ENCODE measurements at regions not wholly inside any gene's neighbourhood (a gene's known extent, or its start where the extent isn't known, plus 50 kb on each side); places are given as distances from the start of the nearest gene placed in this dataset.

DNA sequence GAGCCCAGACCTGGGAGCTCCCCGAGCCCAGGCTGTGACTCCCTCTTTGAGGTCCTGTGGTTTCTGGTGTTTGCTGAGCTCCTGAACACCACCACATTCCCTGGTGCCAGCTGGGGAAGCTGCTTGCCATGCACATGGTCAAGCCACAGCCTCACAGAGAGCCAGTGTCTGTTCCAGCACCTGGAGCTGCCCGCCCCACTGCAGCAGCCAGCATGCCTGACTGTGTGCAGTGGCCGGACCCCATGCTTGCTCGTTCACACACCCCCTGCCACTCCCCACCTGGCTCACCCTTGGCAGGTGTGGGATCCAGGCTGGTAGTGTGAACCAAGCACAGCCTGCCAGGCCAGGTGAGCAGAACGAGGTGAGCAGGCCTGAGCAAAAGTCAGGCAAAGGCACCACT lies 95.6 kb upstream of the FAM9C start:
- Mint-ChIP-seq H3K4me3 (no peak overlapping the region), H3K9me3 (peaks cover 2% of the 10 kb centered on the region), H3K36me3 (peaks cover 3% of the 10 kb centered on the region), H3K4me1 (peaks cover 4% of the 10 kb centered on the region), H3K27ac (no peak overlapping the region), H3K27me3 (no peaks in the 10 kb centered on the region)
- no peak for DNase-seq
- POLR2A ChIA-PET = no interaction called here
- ATAC-seq (ENCODE audit: low read depth) = no peak

DNA sequence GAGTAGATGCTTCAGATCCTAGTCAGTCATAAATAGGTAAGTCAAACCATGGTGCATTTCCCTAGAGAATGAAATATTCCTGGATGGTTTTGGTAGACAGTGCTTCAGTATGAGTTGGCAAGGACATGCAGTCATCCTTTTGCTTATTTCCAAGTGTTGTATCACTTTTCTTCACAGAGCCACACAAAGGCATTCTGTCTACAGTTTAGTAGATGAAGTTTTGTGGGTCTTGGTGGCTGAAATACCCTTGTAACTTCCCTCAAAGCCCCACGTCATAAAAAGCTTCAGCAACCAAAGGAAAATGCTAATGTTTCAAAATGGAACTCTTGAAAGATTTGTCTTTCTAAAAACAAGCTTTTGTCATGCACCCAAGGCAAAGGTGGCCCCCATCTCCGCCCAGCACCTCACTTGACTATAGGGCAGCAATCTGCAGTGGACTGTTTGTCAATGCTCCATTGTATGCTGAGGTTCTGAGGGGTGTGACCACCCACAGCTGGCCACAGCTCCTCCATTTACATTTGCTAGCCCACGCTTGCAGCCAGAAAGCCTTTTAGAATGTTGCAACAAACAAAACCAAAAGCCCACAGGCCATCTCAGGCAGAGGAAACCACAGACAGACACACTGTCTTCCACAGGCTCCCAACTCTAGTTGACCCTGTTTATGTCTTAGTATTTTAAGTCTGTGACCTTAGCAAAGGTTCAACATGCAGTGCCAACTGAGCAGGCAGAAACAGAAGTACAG lies 87.1 kb upstream of the FAM9C start:
- ATAC-seq (ENCODE audit: low read depth) (peak; percentile 94), DNase-seq (no peak)
- Mint-ChIP-seq H3K27ac (peak overlapping the region; percentile 30), H3K4me1 (peaks cover 21% of the 10 kb centered on the region), H3K4me3 (peak overlapping the region; percentile 25), H3K36me3 (peaks cover 3% of the 10 kb centered on the region), H3K27me3 (no peaks in the 10 kb centered on the region), H3K9me3 (peaks cover 2% of the 10 kb centered on the region)
- POLR2A ChIA-PET = no interaction called here

DNA sequence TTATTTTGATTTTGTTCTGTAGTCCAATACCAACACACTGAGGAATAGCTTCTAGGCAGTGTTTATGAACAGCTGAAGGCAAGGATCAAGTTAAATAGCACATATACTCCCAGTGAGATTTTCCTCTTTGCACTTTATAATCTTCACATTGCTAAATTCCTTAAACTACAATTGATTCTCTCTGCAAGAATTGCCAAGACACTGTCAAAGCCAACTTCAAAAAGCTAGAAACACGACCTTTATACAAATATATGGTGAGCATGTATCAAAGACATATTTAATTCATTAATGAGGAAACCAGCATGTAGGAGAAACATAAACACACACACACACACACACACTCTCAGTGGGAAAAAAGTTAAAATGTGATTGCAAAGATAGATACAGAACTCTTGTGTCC lies 86.4 kb upstream of the FAM9C start:
- peaks cover 2% of the 10 kb centered on the region for H3K9me3 Mint-ChIP-seq
- H3K4me3 Mint-ChIP-seq = no peak overlapping the region
- ATAC-seq (ENCODE audit: low read depth) = no peak
- DNase-seq = no peak
- POLR2A ChIA-PET = no interaction called here
- H3K36me3 Mint-ChIP-seq = peaks cover 3% of the 10 kb centered on the region
- H3K27me3 Mint-ChIP-seq = no peaks in the 10 kb centered on the region
- no peak overlapping the region for H3K27ac Mint-ChIP-seq
- peaks cover 26% of the 10 kb centered on the region for H3K4me1 Mint-ChIP-seq

DNA sequence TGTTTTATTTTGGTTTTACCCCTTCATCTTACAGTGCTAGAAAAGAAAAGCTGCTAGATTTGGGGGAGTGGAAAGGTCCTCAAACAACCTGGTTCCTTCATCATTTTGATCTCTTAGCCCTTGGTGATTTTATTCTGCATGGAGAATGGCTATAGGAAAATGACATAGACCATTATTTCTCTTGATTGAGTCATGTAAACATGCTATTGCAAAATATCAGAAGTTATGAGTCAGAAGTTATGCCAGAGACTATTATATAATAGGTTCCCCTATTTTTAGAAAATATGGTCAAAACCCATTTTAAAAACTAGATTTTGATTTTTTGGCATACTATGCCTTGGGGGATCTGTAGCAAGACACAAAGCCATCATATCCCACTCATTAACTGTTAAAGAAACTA lies 83.7 kb upstream of the FAM9C start:
- Mint-ChIP-seq H3K36me3 (peaks cover 3% of the 10 kb centered on the region), H3K9me3 (no peaks in the 10 kb centered on the region), H3K27ac (no peak overlapping the region), H3K27me3 (no peaks in the 10 kb centered on the region), H3K4me3 (no peak overlapping the region), H3K4me1 (peaks cover 46% of the 10 kb centered on the region)
- DNase-seq = no peak
- no peak for ATAC-seq (ENCODE audit: low read depth)
- POLR2A ChIA-PET = no interaction called here

DNA sequence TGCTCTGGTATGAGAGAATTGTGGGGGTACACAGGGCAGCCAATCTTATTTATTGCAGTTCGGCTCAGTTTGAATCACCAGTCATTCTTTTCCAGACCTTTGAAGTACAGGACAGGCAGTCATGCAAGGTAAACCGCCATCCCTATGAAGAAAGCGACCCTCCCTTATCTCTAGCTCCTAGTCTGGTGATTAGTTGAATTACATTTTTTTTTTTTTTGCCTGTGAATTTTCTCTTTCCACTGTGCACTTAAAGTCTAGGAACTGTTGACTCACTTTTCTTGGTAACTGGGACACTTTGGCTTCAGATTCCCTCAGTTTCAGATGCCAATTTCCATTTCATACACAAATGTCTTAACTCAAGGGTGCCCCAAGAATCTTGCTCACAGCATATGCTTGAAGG lies 82.4 kb upstream of the FAM9C start:
- Mint-ChIP-seq H3K27ac (no peak overlapping the region), H3K4me1 (peaks cover 53% of the 10 kb centered on the region), H3K27me3 (no peaks in the 10 kb centered on the region), H3K4me3 (no peak overlapping the region), H3K36me3 (peaks cover 6% of the 10 kb centered on the region), H3K9me3 (no peaks in the 10 kb centered on the region)
- POLR2A ChIA-PET = no interaction called here
- ATAC-seq (ENCODE audit: low read depth) (no peak), DNase-seq (no peak)

DNA sequence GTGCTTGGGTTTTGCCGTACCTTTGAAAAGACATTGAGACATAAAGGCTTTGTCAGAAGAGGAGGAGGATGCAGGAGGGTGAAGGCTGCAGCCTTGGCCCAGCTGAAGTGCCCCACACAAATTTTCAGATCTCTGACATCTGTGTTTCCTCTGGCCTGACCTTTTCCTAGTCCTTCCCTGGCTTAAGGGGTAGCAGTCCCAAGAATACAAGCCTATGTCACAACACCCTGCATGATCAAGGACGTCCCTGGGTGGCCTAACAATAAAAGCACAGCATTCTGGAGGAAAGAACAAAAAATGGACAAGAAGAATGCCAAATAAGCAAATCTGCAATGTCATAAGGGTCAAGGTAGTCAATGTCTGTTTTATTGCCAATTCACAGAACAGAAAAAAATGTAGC lies 80.8 kb upstream of the FAM9C start:
- Mint-ChIP-seq H3K4me3 (no peak overlapping the region), H3K9me3 (no peaks in the 10 kb centered on the region), H3K27me3 (no peaks in the 10 kb centered on the region), H3K36me3 (peaks cover 4% of the 10 kb centered on the region), H3K4me1 (peaks cover 45% of the 10 kb centered on the region), H3K27ac (no peak overlapping the region)
- no peak for ATAC-seq (ENCODE audit: low read depth)
- DNase-seq = no peak
- POLR2A ChIA-PET = no interaction called here

DNA sequence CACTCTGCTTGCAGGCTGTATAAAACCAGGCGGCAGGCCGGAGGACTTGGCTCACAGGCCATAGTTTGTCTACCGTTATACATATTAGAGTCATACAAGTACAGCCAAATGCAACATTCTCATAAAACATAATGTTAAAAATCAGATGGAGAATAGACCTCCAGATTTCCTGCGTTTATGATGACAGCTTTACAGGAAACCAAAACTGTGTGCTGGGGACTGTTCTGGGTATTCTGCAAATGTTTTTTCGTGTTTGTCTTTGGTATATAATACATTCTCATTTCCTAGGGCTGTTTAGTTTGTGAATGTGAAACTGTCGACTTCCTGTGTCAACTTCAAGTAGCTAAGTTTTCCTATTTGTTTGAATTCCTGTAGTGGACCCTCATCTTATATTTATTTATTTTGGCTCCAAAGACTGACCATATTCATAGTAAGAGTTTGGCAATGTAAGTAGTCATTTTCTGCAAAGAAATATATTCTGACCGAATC lies 79.5 kb upstream of the FAM9C start:
- peak; percentile 82 for ATAC-seq (ENCODE audit: low read depth)
- peak overlapping the region; percentile 68 for H3K4me3 Mint-ChIP-seq
- H3K4me1 Mint-ChIP-seq = peaks cover 41% of the 10 kb centered on the region
- peaks cover 1% of the 10 kb centered on the region for H3K9me3 Mint-ChIP-seq
- H3K27ac Mint-ChIP-seq = peak overlapping the region; percentile 88
- no peaks in the 10 kb centered on the region for H3K27me3 Mint-ChIP-seq
- H3K36me3 Mint-ChIP-seq = peaks cover 4% of the 10 kb centered on the region
- DNase-seq = no peak
- POLR2A ChIA-PET = interaction anchor here (0.7 to 1.8 kb wide), 5 partner anchors 31 to 153 kb away, joined by 3 to 6 read pairs (median 4); no protein-coding TSS in a partner anchor

DNA sequence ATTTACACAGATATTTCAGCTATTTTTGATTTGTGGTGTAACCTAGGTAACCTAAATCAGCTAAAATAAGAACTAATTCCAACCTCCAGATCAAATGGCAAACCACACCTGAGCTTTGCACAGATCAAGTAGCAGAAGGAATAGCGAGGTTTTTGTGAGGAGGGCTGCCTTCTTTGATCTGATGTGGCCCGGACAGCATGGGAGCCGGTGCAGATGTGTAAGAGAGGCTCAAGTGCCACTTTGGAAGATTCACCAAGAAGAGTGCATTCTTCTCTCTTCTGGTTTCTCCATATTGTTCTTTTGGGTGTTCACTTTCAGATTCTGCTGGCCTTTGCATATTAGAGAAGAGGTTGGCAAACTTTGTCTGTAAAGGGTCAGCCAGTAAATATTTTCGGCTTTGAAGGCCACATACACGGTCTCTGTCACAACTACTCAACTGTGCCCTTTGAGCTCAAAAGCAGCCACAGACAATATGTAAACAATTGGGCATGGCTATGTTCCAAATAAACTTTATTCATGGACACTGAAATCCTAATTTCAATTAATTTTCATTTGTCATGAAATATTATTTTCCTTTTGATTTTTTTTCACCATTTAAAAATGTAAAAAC lies 78.9 kb upstream of the FAM9C start:
- Mint-ChIP-seq H3K27ac (peak overlapping the region; percentile 88), H3K9me3 (peaks cover 1% of the 10 kb centered on the region), H3K4me3 (peak overlapping the region; percentile 68), H3K36me3 (peaks cover 4% of the 10 kb centered on the region), H3K4me1 (peaks cover 40% of the 10 kb centered on the region), H3K27me3 (no peaks in the 10 kb centered on the region)
- POLR2A ChIA-PET = interaction anchor here (0.7 to 1.8 kb wide), 4 partner anchors 31 to 152 kb away, joined by 3 to 6 read pairs (median 4); no protein-coding TSS in a partner anchor
- no peak for DNase-seq
- ATAC-seq (ENCODE audit: low read depth) = no peak

DNA sequence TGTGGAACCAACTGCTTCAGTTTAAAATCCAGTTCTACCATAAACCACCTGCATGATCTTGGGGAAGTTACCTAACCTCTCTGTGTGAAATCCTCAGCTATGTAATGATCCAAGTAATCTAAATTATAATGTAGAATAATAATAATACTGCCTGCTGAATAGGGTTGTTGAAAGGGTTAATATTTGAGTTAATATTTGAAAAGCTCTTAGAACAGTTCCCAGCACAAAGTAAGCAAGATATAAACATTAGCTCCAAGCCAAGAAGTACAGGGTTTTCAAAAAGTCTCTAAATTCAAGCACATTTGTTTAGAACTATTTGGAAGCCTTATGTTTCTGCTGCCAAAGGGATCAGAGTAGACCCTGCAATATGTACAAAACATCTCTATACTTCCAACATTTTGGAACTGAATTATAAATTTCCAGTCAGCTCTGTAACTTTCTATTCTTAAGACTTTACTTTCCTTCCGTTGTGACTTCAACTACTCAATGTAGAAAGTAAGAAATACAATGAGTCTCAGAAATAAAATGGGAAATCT lies 76.7 kb upstream of the FAM9C start:
- H3K9me3 Mint-ChIP-seq = peaks cover 6% of the 10 kb centered on the region
- ATAC-seq (ENCODE audit: low read depth) = no peak
- DNase-seq = no peak
- peaks cover 6% of the 10 kb centered on the region for H3K36me3 Mint-ChIP-seq
- no peak overlapping the region for H3K4me3 Mint-ChIP-seq
- POLR2A ChIA-PET = no interaction called here
- H3K27ac Mint-ChIP-seq = no peak overlapping the region
- no peaks in the 10 kb centered on the region for H3K27me3 Mint-ChIP-seq
- peaks cover 33% of the 10 kb centered on the region for H3K4me1 Mint-ChIP-seq

DNA sequence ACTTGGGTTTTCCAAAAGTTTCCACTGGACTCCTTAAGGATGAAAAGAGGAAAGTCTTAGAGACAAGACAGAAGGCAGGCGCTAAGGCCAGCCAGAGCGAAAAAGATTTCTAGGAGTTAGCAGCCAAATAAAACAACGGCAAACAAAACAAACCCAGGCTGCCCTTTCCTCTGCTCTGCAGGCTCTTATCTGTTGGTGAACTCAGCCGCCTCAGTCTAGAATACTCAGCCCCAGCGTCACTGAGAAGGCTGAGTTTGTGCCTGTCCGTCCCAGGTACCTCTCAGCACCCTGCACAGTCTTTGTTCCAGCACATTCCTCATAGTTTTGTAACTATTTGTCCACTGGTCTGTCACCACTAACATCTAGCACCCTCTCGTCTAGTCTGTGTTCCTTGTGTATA lies 75.6 kb upstream of the FAM9C start:
- DNase-seq (no peak), ATAC-seq (ENCODE audit: low read depth) (no peak)
- H3K27ac Mint-ChIP-seq = no peak overlapping the region
- POLR2A ChIA-PET = no interaction called here
- H3K4me1 Mint-ChIP-seq = peaks cover 27% of the 10 kb centered on the region
- no peaks in the 10 kb centered on the region for H3K27me3 Mint-ChIP-seq
- H3K36me3 Mint-ChIP-seq = peaks cover 6% of the 10 kb centered on the region
- no peak overlapping the region for H3K4me3 Mint-ChIP-seq
- H3K9me3 Mint-ChIP-seq = peaks cover 6% of the 10 kb centered on the region

DNA sequence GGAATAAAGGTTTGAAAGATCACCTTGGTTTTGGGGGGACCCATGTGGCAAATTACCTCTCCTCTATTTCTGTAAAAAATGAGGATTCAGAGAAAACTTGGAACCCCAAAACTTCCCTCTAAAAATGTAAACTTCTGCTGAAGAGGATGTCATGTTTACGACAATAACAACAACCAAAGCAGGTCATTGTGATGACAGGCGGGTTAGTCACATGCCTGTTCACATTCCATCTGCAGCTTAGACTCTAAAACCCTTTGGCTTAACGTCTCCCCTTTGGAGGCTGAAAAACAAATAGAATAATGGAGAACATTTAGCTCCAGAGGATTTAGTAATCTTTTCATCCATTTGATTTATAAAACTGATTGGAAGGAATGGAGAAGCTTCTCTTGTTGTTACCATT lies 75.0 kb upstream of the FAM9C start:
- Mint-ChIP-seq H3K9me3 (peaks cover 6% of the 10 kb centered on the region), H3K27ac (no peak overlapping the region), H3K27me3 (no peaks in the 10 kb centered on the region), H3K4me1 (peaks cover 23% of the 10 kb centered on the region), H3K4me3 (no peak overlapping the region), H3K36me3 (peaks cover 9% of the 10 kb centered on the region)
- no peak for DNase-seq
- POLR2A ChIA-PET = no interaction called here
- ATAC-seq (ENCODE audit: low read depth) = no peak

DNA sequence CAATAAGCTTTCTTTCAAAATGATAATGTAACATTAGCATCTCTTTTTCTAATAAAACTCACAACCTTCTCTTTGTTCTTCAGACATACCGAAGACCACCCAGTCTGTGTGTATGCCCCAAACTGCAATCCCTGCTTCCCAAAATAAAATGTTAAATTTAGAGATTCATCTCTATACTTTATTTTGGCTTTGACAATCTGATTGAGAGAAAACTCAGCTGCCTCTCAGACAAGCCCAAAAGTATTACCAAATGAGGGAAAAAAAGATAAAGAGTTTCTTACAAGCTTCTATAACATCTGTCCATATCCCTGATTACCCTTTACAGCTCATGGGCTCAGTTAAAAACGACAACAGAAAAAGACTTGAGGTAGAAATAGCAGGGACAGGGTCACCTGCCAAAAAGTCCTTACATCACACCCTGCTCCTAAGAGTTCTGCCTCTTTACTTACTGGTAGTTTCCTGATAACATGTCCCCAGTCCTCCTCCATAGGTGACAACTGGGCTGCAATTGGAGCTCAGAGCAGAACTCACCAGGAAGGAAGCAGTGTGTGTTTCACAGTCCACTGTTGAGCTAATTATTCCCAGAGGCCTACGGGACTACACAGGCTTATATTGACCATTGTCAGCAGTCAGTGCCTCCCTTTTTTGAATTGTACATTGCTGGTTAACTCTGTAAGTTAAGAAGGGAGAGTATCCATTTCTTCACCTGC lies 70.9 kb upstream of the FAM9C start:
- no peak for ATAC-seq (ENCODE audit: low read depth)
- no peaks in the 10 kb centered on the region for H3K27me3 Mint-ChIP-seq
- H3K4me1 Mint-ChIP-seq = peaks cover 2% of the 10 kb centered on the region
- POLR2A ChIA-PET = no interaction called here
- DNase-seq = no peak
- peak overlapping the region; percentile 6 for H3K27ac Mint-ChIP-seq
- H3K36me3 Mint-ChIP-seq = peaks cover 7% of the 10 kb centered on the region
- no peak overlapping the region for H3K4me3 Mint-ChIP-seq
- peaks cover 7% of the 10 kb centered on the region for H3K9me3 Mint-ChIP-seq

DNA sequence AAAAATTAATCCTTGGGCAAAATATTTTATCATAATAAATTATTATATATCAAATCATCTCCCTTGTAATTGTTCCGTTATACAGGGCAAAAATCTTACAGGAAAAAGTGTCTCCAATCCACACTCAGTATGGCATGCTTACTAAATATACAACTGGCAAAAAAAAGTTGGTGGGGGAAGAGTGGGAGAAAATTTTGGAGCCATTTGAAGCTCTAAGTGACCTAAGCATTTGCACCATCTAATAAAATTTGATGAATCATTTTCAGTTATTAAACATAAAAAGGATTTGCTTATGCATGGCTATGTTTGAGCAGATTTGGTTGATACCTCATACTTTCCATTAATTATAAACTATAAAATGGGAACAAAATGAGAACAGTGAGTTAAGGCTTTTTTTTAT lies 68.1 kb upstream of the FAM9C start:
- Mint-ChIP-seq H3K27ac (no peak overlapping the region), H3K4me3 (no peak overlapping the region), H3K36me3 (peaks cover 7% of the 10 kb centered on the region), H3K27me3 (no peaks in the 10 kb centered on the region), H3K4me1 (peaks cover 2% of the 10 kb centered on the region), H3K9me3 (peaks cover 6% of the 10 kb centered on the region)
- DNase-seq = no peak
- ATAC-seq (ENCODE audit: low read depth) = no peak
- POLR2A ChIA-PET = no interaction called here
